ENCODE measurements at regions not wholly inside any gene's neighbourhood (a gene's known extent, or its start where the extent isn't known, plus 50 kb on each side); places are given as distances from the start of the nearest gene placed in this dataset.

GRCh38 chr7:124603066-124603465 lies 162.5 kb downstream of the GPR37 start:
- ChIA-PET POLR2A (no interaction called here), CTCF (no interaction called here)
- H3K27me3 Mint-ChIP-seq, result no peaks in the 10 kb centered on the region
- no peaks in the 10 kb centered on the region for H3K36me3 Mint-ChIP-seq (ENCODE audit: low read depth)
- no peak overlapping the region for H3K27ac Mint-ChIP-seq
- H3K9me3 Mint-ChIP-seq, result no peaks in the 10 kb centered on the region
- H3K4me1 Mint-ChIP-seq, result no peaks in the 10 kb centered on the region
- DNase-seq, result no peak
- H3K4me3 Mint-ChIP-seq, result no peak overlapping the region

- Mint-ChIP-seq H3K27me3 (no peaks in the 10 kb centered on the region), H3K4me1 (no peaks in the 10 kb centered on the region), H3K36me3 (ENCODE audit: low read depth) (no peaks in the 10 kb centered on the region), H3K9me3 (no peaks in the 10 kb centered on the region), H3K27ac (no peak overlapping the region), H3K4me3 (no peak overlapping the region)
- no peak for DNase-seq
- ChIA-PET POLR2A (no interaction called here), CTCF (no interaction called here)
Measured at GRCh38 chr7:124597509-124597908, 168.1 kb downstream of the GPR37 start.

GRCh38 chr7:124596881-124597280 lies 168.7 kb downstream of the GPR37 start:
- POLR2A ChIA-PET, result no interaction called here
- no peak overlapping the region for H3K4me3 Mint-ChIP-seq
- H3K36me3 Mint-ChIP-seq (ENCODE audit: low read depth), result no peaks in the 10 kb centered on the region
- CTCF ChIA-PET, result no interaction called here
- no peak for DNase-seq
- no peak overlapping the region for H3K27ac Mint-ChIP-seq
- H3K27me3 Mint-ChIP-seq, result no peaks in the 10 kb centered on the region
- H3K4me1 Mint-ChIP-seq, result no peaks in the 10 kb centered on the region
- no peaks in the 10 kb centered on the region for H3K9me3 Mint-ChIP-seq

GRCh38 chr7:124590814-124591213 lies 174.8 kb downstream of the GPR37 start:
- no peaks in the 10 kb centered on the region for H3K36me3 Mint-ChIP-seq (ENCODE audit: low read depth)
- no peaks in the 10 kb centered on the region for H3K27me3 Mint-ChIP-seq
- POLR2A ChIA-PET, result no interaction called here

GRCh38 chr7:124577256-124577655 lies 188.3 kb downstream of the GPR37 start:
- Mint-ChIP-seq H3K4me1 (no peaks in the 10 kb centered on the region), H3K9me3 (no peaks in the 10 kb centered on the region), H3K36me3 (ENCODE audit: low read depth) (no peaks in the 10 kb centered on the region), H3K4me3 (no peak overlapping the region), H3K27me3 (no peaks in the 10 kb centered on the region), H3K27ac (no peak overlapping the region)
- ChIA-PET CTCF (no interaction called here), POLR2A (no interaction called here)
- no peak for DNase-seq

More at GRCh38 chr7:124590814-124591213, 174.8 kb downstream of the GPR37 start:
- H3K4me3 Mint-ChIP-seq, result no peak overlapping the region
- DNase-seq, result no peak
- H3K4me1 Mint-ChIP-seq, result no peaks in the 10 kb centered on the region
- H3K27ac Mint-ChIP-seq, result no peak overlapping the region
- H3K9me3 Mint-ChIP-seq, result no peaks in the 10 kb centered on the region
- CTCF ChIA-PET, result no interaction called here

- Mint-ChIP-seq H3K9me3 (no peaks in the 10 kb centered on the region), H3K27me3 (no peaks in the 10 kb centered on the region), H3K36me3 (ENCODE audit: low read depth) (no peaks in the 10 kb centered on the region), H3K4me1 (no peaks in the 10 kb centered on the region), H3K4me3 (no peak overlapping the region), H3K27ac (no peak overlapping the region)
- DNase-seq, result no peak
- ChIA-PET CTCF (no interaction called here), POLR2A (no interaction called here)
Measured at GRCh38 chr7:124575176-124575575, 190.4 kb downstream of the GPR37 start.

GRCh38 chr7:124570558-124570957 lies 195.0 kb downstream of the GPR37 start:
- Mint-ChIP-seq H3K36me3 (ENCODE audit: low read depth) (no peaks in the 10 kb centered on the region), H3K4me1 (no peaks in the 10 kb centered on the region), H3K9me3 (no peaks in the 10 kb centered on the region), H3K27me3 (no peaks in the 10 kb centered on the region), H3K27ac (no peak overlapping the region), H3K4me3 (no peak overlapping the region)
- ChIA-PET POLR2A (no interaction called here), CTCF (no interaction called here)
- no peak for DNase-seq

- DNase-seq, result no peak
- Mint-ChIP-seq H3K36me3 (ENCODE audit: low read depth) (no peaks in the 10 kb centered on the region), H3K4me3 (no peak overlapping the region), H3K27ac (no peak overlapping the region), H3K4me1 (no peaks in the 10 kb centered on the region), H3K9me3 (no peaks in the 10 kb centered on the region), H3K27me3 (no peaks in the 10 kb centered on the region)
- ChIA-PET POLR2A (no interaction called here), CTCF (no interaction called here)
Measured at GRCh38 chr7:124566583-124566982, 199.0 kb downstream of the GPR37 start.

- H3K4me3 Mint-ChIP-seq, result no peak overlapping the region
- H3K27me3 Mint-ChIP-seq, result no peaks in the 10 kb centered on the region
- ChIA-PET CTCF (no interaction called here), POLR2A (no interaction called here)
- no peaks in the 10 kb centered on the region for H3K36me3 Mint-ChIP-seq (ENCODE audit: low read depth)
- DNase-seq, result no peak
- H3K4me1 Mint-ChIP-seq, result no peaks in the 10 kb centered on the region
- H3K27ac Mint-ChIP-seq, result no peak overlapping the region
- no peaks in the 10 kb centered on the region for H3K9me3 Mint-ChIP-seq
Measured at GRCh38 chr7:124557587-124557986, 208.0 kb downstream of the GPR37 start.

GRCh38 chr7:124557101-124557500 lies 208.5 kb downstream of the GPR37 start:
- Mint-ChIP-seq H3K4me1 (no peaks in the 10 kb centered on the region), H3K36me3 (ENCODE audit: low read depth) (no peaks in the 10 kb centered on the region), H3K27ac (no peak overlapping the region), H3K4me3 (no peak overlapping the region), H3K9me3 (no peaks in the 10 kb centered on the region), H3K27me3 (no peaks in the 10 kb centered on the region)
- ChIA-PET CTCF (no interaction called here), POLR2A (no interaction called here)
- DNase-seq, result no peak

GRCh38 chr7:124553502-124553901 lies 212.1 kb downstream of the GPR37 start:
- H3K36me3 Mint-ChIP-seq (ENCODE audit: low read depth), result no peaks in the 10 kb centered on the region
- H3K27ac Mint-ChIP-seq, result no peak overlapping the region
- ChIA-PET CTCF (no interaction called here), POLR2A (no interaction called here)
- no peaks in the 10 kb centered on the region for H3K4me1 Mint-ChIP-seq
- no peaks in the 10 kb centered on the region for H3K27me3 Mint-ChIP-seq
- DNase-seq, result no peak
- no peak overlapping the region for H3K4me3 Mint-ChIP-seq
- H3K9me3 Mint-ChIP-seq, result no peaks in the 10 kb centered on the region

GRCh38 chr7:124552217-124552616 lies 213.4 kb downstream of the GPR37 start:
- ChIA-PET POLR2A (no interaction called here), CTCF (no interaction called here)
- Mint-ChIP-seq H3K36me3 (ENCODE audit: low read depth) (no peaks in the 10 kb centered on the region), H3K4me1 (no peaks in the 10 kb centered on the region), H3K27ac (no peak overlapping the region), H3K4me3 (no peak overlapping the region), H3K27me3 (no peaks in the 10 kb centered on the region), H3K9me3 (no peaks in the 10 kb centered on the region)
- DNase-seq, result no peak

GRCh38 chr7:124550036-124550435 lies 215.6 kb downstream of the GPR37 start:
- H3K36me3 Mint-ChIP-seq (ENCODE audit: low read depth), result no peaks in the 10 kb centered on the region
- no peak overlapping the region for H3K4me3 Mint-ChIP-seq
- H3K27ac Mint-ChIP-seq, result no peak overlapping the region
- H3K4me1 Mint-ChIP-seq, result no peaks in the 10 kb centered on the region
- H3K9me3 Mint-ChIP-seq, result no peaks in the 10 kb centered on the region
- no peak for DNase-seq
- H3K27me3 Mint-ChIP-seq, result no peaks in the 10 kb centered on the region
- POLR2A ChIA-PET, result no interaction called here
- CTCF ChIA-PET, result no interaction called here

GRCh38 chr7:124542476-124542875 lies 223.1 kb downstream of the GPR37 start:
- CTCF ChIA-PET, result no interaction called here
- Mint-ChIP-seq H3K4me1 (no peaks in the 10 kb centered on the region), H3K4me3 (no peak overlapping the region), H3K36me3 (ENCODE audit: low read depth) (no peaks in the 10 kb centered on the region), H3K27me3 (no peaks in the 10 kb centered on the region), H3K27ac (no peak overlapping the region), H3K9me3 (no peaks in the 10 kb centered on the region)
- no peak for DNase-seq
- POLR2A ChIA-PET, result no interaction called here

GRCh38 chr7:124536156-124536762 lies 229.3 kb downstream of the GPR37 start:
- no peak overlapping the region for H3K27ac Mint-ChIP-seq
- H3K36me3 Mint-ChIP-seq (ENCODE audit: low read depth), result no peaks in the 10 kb centered on the region
- POLR2A ChIA-PET, result no interaction called here
- no peak overlapping the region for H3K4me3 Mint-ChIP-seq
- H3K27me3 Mint-ChIP-seq, result no peaks in the 10 kb centered on the region
- CTCF ChIA-PET, result no interaction called here
- no peak for DNase-seq
- no peaks in the 10 kb centered on the region for H3K9me3 Mint-ChIP-seq
- H3K4me1 Mint-ChIP-seq, result no peaks in the 10 kb centered on the region

Measured in activated CD4-positive, alpha-beta T cell treated with anti-CD3 and anti-CD28 coated beads, Interleukin-2, amount 10 ng/mL, durations not matched to agents 7 days and 5 days (primary cell).